Calu3 (cell line): ENCODE measurements at regions not wholly inside any gene's neighbourhood (a gene's known extent, or its start where the extent isn't known, plus 50 kb on each side); places are given as distances from the start of the nearest gene placed in this dataset.
"Not testable (repeated sequence)": the region's sequence is repeated elsewhere in the genome, so short reads cannot be mapped to it uniquely, and the experiment has no call there.

Source experiments
- BruUV-seq: library from RNA; stranded (reverse); fragments of 400-500 nt; replicated peaks from 2 replicates; lab custom pipeline; 2021; lab: Mats Ljungman, UMichigan
- CTCF ChIA-PET: fragments of 300-600 bp; sonication (Branson Sonifier 250); formaldehyde crosslinking; loops from one replicate; lab custom pipeline; 2022; ENCODE audit warnings: antibody characterized with exemption; lab: Charles Lee
- DNase-seq: peaks from one replicate; pipeline ENCODE4 v3.0.0; 2022
- H3K27ac Mint-ChIP-seq: one replicate; pipeline ENCODE4 v1.8.0; 2022; ENCODE audit warnings: mixed read lengths; ENCODE audit not compliant: unreplicated experiment
- H3K27me3 Mint-ChIP-seq: one replicate; pipeline ENCODE4 v1.8.0; 2022; ENCODE audit warnings: mixed read lengths; ENCODE audit not compliant: unreplicated experiment
- H3K36me3 Mint-ChIP-seq: one replicate; pipeline ENCODE4 v1.8.0; 2022; ENCODE audit warnings: mild to moderate bottlenecking, moderate library complexity, mixed read lengths; ENCODE audit not compliant: insufficient read depth, unreplicated experiment
- H3K4me1 Mint-ChIP-seq: one replicate; pipeline ENCODE4 v1.8.0; 2022; ENCODE audit warnings: mild to moderate bottlenecking, low read depth, mixed read lengths; ENCODE audit not compliant: unreplicated experiment
- H3K4me3 Mint-ChIP-seq: one replicate; pipeline ENCODE4 v1.8.0; 2022; ENCODE audit warnings: mild to moderate bottlenecking, low read depth, moderate library complexity, mixed read lengths; ENCODE audit not compliant: unreplicated experiment
- H3K9me3 Mint-ChIP-seq: one replicate; pipeline ENCODE4 v1.8.0; 2022; ENCODE audit warnings: low read depth, mixed read lengths; ENCODE audit not compliant: unreplicated experiment
- CTCF ChIP-seq: fragments of 200-600 bp; IDR thresholded peaks from one replicate; pipeline ENCODE4 v1.8.0; 2022; ENCODE audit warnings: antibody characterized with exemption; ENCODE audit not compliant: unreplicated experiment
- intact Hi-C: fragments of 100-400 bp; cut with micrococcal nuclease; formaldehyde crosslinking; loops from one replicate; pipeline ENCODE4 v1.10.0; 2022; ENCODE audit not compliant: unreplicated experiment

- Mint-ChIP-seq H3K4me1 (peaks cover 58% of the 10 kb centered on the region), H3K27ac (no peak overlapping the region), H3K4me3 (no peak overlapping the region), H3K36me3 (no peaks in the 10 kb centered on the region), H3K9me3 (peaks cover 5% of the 10 kb centered on the region), H3K27me3 (no peaks in the 10 kb centered on the region)
- BruUV-seq, result no TSS peak
- no peak for TF ChIP-seq CTCF
- DNase-seq, result no peak
- CTCF ChIA-PET, result no interaction called here
- intact Hi-C loops, result no loop called here
These were observed 146.1 kb upstream of the RPS23 start for GRCh38 chr5:82424211-82424610.

DNA sequence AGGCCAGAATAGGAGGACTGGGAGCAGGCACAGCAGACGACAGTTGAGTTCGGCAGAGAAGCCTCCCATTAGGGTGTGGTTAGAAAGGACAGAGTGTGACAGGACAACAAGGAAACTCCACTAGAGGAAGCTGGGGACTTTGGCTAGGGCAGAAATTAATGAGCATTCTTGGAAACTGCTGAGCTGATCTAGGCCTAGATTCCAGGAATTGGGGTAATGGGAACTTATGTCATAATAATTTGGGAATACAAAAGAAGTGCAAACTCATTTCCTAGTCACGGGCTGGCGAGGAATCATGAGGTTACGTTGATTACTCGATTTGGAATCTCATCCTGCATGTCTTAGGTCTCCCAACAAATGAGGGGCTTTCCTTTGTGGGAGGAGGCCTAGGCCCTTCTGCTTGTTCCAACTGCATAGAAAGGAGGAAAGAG lies 144.6 kb upstream of the RPS23 start:
- no peak for TF ChIP-seq CTCF
- intact Hi-C loops, result no loop called here
- peak overlapping the region; percentile 20 for H3K27ac Mint-ChIP-seq
- DNase-seq, result no peak
- H3K9me3 Mint-ChIP-seq, result peaks cover 5% of the 10 kb centered on the region
- H3K4me3 Mint-ChIP-seq, result no peak overlapping the region
- no peaks in the 10 kb centered on the region for H3K27me3 Mint-ChIP-seq
- CTCF ChIA-PET, result no interaction called here
- no peaks in the 10 kb centered on the region for H3K36me3 Mint-ChIP-seq
- BruUV-seq, result no TSS peak
- H3K4me1 Mint-ChIP-seq, result peaks cover 72% of the 10 kb centered on the region

DNA sequence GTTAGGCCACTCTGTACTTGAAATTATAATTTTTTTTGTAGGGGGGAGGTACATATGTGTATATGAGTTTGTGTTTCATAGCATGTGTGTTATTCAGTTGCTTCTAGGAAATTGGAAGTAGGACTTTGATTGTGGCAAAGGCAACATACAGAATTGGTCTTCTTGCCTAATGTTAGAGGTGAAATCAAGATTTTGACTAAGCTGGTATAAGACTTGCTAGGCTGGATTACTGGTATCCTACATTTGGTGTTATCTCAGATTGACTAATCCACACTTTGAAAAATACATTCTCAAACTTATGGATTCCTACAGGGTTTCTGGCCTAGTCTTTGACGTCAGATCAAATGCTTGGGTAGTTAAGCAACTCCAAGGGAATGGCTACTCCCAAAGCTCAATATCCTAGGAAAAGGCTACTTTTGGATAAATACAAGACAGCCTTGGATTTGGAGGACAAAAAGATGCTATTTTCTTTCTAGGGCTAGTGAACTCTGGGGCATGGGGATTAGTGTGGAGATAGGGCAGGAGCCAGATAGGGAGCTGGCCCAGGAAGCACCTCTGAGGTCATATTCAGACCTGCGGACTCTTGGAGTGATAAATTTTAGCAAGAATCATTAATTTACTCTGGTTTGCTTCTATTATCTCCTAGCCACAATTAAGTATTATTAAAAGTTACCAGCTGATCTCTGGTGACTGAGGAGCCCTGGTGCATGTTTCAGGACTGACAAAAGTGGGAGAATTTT lies 144.0 kb upstream of the RPS23 start:
- H3K4me1 Mint-ChIP-seq, result peaks cover 78% of the 10 kb centered on the region

GRCh38 chr5:82421119-82421518 lies 143.0 kb upstream of the RPS23 start:
- CTCF ChIA-PET, result interaction anchor here (0.5 to 0.8 kb wide), 3 partner anchors 20 to 1067 kb away, joined by 3 read pairs; no protein-coding TSS in a partner anchor
- intact Hi-C loops, result loop anchor here (2.0 kb wide), 2 partner anchors 56 to 214 kb away; no protein-coding TSS in a partner anchor
- Mint-ChIP-seq H3K4me3 (peak overlapping the region; percentile 19), H3K27ac (peak overlapping the region; percentile 75), H3K4me1 (peaks cover 77% of the 10 kb centered on the region), H3K36me3 (no peaks in the 10 kb centered on the region), H3K9me3 (peaks cover 5% of the 10 kb centered on the region), H3K27me3 (no peaks in the 10 kb centered on the region)
- DNase-seq, result peak; percentile 68
- no peak for TF ChIP-seq CTCF
- no TSS peak for BruUV-seq

More for the DNA sequence above, 144.0 kb upstream of the RPS23 start:
- no TSS peak for BruUV-seq
- H3K9me3 Mint-ChIP-seq, result peaks cover 5% of the 10 kb centered on the region
- intact Hi-C loops, result no loop called here
- CTCF ChIA-PET, result no interaction called here
- TF ChIP-seq CTCF, result no peak
- no peak overlapping the region for H3K27ac Mint-ChIP-seq
- DNase-seq, result no peak
- no peaks in the 10 kb centered on the region for H3K36me3 Mint-ChIP-seq
- H3K27me3 Mint-ChIP-seq, result no peaks in the 10 kb centered on the region
- no peak overlapping the region for H3K4me3 Mint-ChIP-seq

GRCh38 chr5:82420524-82420923 lies 142.4 kb upstream of the RPS23 start:
- CTCF ChIA-PET, result interaction anchor here (0.8 kb wide), 1 partner anchor 1014 kb away, joined by 3 read pairs; no protein-coding TSS in a partner anchor
- H3K4me1 Mint-ChIP-seq, result peaks cover 77% of the 10 kb centered on the region
- not testable (repeated sequence) for BruUV-seq, H3K27me3 Mint-ChIP-seq, H3K36me3 Mint-ChIP-seq, H3K9me3 Mint-ChIP-seq, DNase-seq
- H3K4me3 Mint-ChIP-seq, result peak overlapping the region; percentile 19
- peak overlapping the region; percentile 75 for H3K27ac Mint-ChIP-seq
- intact Hi-C loops, result loop anchor here (2.0 kb wide), 2 partner anchors 56 to 214 kb away; no protein-coding TSS in a partner anchor
